ENCODE measurements at regions not wholly inside any gene's neighbourhood (a gene's known extent, or its start where the extent isn't known, plus 50 kb on each side); places are given as distances from the start of the nearest gene placed in this dataset.

DNA sequence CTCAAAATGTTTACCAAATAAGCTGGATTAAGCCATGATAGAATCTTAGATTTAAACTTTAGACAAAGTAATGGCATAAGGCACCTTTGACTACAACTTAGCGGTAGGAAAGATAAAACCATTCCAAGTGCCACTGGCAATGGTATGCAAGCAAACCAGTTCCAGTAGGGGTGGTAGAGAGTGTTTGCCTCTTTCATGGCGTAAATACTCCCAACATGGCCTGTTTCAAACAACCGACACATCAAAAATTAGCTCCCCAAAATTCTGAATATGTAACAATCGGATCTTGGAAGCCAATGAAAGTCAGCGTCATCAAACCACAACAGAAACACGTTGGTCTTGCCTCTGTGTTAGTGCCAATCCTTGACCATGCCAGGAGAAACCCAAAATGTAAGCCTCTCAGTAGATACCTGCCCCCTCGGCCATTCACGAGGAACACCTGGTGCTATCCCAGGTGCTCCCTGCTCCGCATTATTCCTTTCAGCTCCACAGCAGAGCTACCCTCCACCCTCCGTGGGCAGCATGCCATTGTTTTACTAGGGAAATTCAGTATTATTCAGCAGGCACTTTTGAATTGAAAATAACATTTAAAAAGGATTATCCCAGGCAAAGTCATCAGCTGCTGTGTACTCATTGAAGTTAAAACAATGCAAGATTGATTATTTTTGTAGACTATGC lies 307.8 kb upstream of the CDH11 start:
- no peak for TF ChIP-seq POLR2A (IDR thresholded peaks at IDR 0.05)
- TF ChIP-seq, protein P1, sequence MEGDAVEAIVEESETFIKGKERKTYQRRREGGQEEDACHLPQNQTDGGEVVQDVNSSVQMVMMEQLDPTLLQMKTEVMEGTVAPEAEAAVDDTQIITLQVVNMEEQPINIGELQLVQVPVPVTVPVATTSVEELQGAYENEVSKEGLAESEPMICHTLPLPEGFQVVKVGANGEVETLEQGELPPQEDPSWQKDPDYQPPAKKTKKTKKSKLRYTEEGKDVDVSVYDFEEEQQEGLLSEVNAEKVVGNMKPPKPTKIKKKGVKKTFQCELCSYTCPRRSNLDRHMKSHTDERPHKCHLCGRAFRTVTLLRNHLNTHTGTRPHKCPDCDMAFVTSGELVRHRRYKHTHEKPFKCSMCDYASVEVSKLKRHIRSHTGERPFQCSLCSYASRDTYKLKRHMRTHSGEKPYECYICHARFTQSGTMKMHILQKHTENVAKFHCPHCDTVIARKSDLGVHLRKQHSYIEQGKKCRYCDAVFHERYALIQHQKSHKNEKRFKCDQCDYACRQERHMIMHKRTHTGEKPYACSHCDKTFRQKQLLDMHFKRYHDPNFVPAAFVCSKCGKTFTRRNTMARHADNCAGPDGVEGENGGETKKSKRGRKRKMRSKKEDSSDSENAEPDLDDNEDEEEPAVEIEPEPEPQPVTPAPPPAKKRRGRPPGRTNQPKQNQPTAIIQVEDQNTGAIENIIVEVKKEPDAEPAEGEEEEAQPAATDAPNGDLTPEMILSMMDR (IDR thresholded peaks at IDR 0.05): no peak
- H3K27me3 ChIP-seq: no peaks in the 10 kb centered on the region
- no peaks in the 10 kb centered on the region for H3K4me1 ChIP-seq
- 52 to 54% methylated on average over 10 of the region's 10 CpGs for WGBS, 2 donors
- H3K27ac ChIP-seq: no peak overlapping the region
- H3K9me3 ChIP-seq: no peaks in the 10 kb centered on the region
- ATAC-seq (no peak), DNase-seq (no peak)
- no peaks in the 10 kb centered on the region for H3K36me3 ChIP-seq (replicated peaks in 1 of 2; ENCODE audit: insufficient read depth in 1 of 2, low read depth in 2 of 2)
- H3K4me3 ChIP-seq: no peak overlapping the region
- intact Hi-C loops (cut with DNase I): no loop called here

DNA sequence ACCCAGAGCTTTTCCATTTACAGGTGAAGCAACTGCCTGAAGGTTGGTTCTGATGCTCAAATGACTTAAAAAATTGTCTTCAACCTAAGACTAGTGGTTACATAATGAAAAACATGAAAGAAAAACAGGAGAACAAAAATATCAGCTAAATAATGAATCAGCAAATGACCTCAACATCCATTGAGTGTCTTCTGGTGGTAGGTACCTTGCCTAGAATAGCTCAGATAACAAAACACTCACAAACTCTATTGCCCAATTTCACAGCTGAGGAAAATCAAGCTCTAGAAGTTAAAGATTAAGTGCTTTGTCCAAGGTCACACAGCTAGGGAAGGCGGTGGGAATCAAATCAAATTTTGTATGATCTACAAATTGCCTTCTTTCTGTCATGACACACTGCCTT lies 304.6 kb upstream of the CDH11 start:
- ATAC-seq: no peak
- 13 to 19% methylated on average over 1 of the region's 1 CpG for WGBS, 2 donors

DNA sequence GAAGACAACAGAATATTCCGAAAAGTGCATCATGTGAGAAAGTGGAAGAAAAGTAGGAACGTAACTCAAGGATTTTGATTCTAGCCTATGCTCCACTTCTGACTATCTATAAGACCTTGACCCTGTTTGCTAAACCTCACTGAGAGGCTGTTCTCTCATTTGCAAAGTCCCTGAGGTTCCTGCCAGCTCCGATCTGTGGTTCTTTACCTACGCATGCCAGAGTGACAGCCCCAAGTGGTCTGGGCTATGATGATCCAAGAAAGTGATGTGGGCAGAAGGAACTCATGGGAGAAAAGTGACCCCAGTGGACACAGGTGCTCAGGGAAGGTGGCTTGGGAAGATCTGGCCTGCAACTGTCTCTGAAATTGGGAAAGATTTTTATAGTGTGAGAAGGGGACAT lies 301.1 kb upstream of the CDH11 start:
- 68 to 71% methylated on average over 4 of the region's 4 CpGs for whole genome bisulfite sequencing, 2 donors
- ATAC-seq: no peak

More for the DNA sequence above, 304.6 kb upstream of the CDH11 start:
- no peak for TF ChIP-seq POLR2A (IDR thresholded peaks at IDR 0.05)
- TF ChIP-seq, protein P1 (IDR thresholded peaks at IDR 0.05): no peak
- intact Hi-C loops (cut with DNase I): no loop called here
- Histone ChIP-seq H3K36me3 (replicated peaks in 1 of 2; ENCODE audit: insufficient read depth in 1 of 2, low read depth in 2 of 2) (no peaks in the 10 kb centered on the region), H3K27ac (no peak overlapping the region), H3K4me3 (no peak overlapping the region), H3K4me1 (no peaks in the 10 kb centered on the region), H3K9me3 (no peaks in the 10 kb centered on the region), H3K27me3 (no peaks in the 10 kb centered on the region)
- DNase-seq: no peak

DNA sequence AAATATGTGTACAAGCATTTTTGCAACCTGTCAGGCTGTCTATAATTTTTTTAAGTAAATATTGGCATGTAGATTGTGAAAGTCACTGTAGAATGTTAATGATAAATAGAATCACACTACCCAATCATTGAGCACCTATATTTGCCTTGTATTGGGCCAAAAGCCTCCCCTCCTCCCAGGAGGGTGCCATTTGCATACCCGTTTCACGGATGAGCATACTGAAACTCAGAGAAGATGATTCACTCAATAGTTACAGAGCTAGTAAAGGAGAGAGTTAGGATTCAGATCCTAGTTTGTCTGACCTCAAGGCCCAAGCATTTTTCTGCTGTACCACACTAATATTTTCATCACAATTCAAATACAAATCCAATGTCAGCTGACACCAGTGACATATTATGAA lies 299.7 kb upstream of the CDH11 start:
- H3K9me3 ChIP-seq: no peaks in the 10 kb centered on the region
- H3K27ac ChIP-seq: no peak overlapping the region
- H3K27me3 ChIP-seq: no peaks in the 10 kb centered on the region
- intact Hi-C loops (cut with DNase I): no loop called here
- DNase-seq (no peak), ATAC-seq (no peak)
- no peak overlapping the region for H3K4me3 ChIP-seq
- no peaks in the 10 kb centered on the region for H3K36me3 ChIP-seq (replicated peaks in 1 of 2; ENCODE audit: insufficient read depth in 1 of 2, low read depth in 2 of 2)
- no peaks in the 10 kb centered on the region for H3K4me1 ChIP-seq
- TF ChIP-seq, protein P1 (IDR thresholded peaks at IDR 0.05): no peak
- TF ChIP-seq POLR2A (IDR thresholded peaks at IDR 0.05): no peak
- 21 to 40% methylated on average over 2 of the region's 2 CpGs for WGBS, 2 donors

More for the DNA sequence above, 301.1 kb upstream of the CDH11 start:
- Histone ChIP-seq H3K36me3 (replicated peaks in 1 of 2; ENCODE audit: insufficient read depth in 1 of 2, low read depth in 2 of 2) (no peaks in the 10 kb centered on the region), H3K27ac (no peak overlapping the region), H3K4me3 (no peak overlapping the region), H3K4me1 (no peaks in the 10 kb centered on the region), H3K27me3 (no peaks in the 10 kb centered on the region), H3K9me3 (no peaks in the 10 kb centered on the region)
- TF ChIP-seq POLR2A (IDR thresholded peaks at IDR 0.05): no peak
- TF ChIP-seq, protein P1 (IDR thresholded peaks at IDR 0.05): no peak
- intact Hi-C loops (cut with DNase I): no loop called here
- no peak for DNase-seq

DNA sequence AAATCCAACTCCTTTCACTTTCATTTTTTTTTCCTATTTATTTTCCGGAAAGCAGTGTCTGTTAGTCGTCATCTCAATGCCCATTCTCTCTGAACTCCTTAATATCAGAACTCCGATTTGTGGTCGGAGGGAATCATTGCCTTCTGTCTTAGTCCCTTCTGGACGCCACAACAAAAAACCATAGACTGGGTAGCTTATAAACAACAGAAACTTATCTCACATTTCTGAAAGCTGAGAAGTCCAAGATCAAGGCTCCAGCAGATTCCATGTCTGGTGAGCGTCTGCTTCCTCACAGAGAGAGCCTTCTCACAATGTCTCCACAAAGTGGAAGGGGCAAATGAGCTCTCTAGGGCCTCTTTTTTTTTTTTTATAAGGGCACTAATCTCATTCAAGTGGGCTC lies 296.6 kb upstream of the CDH11 start:
- H3K9me3 ChIP-seq: no peaks in the 10 kb centered on the region

More for the DNA sequence above, 296.6 kb upstream of the CDH11 start:
- WGBS, 2 donors: 63 to 64% methylated on average over 6 of the region's 6 CpGs
- Histone ChIP-seq H3K4me1 (no peaks in the 10 kb centered on the region), H3K36me3 (replicated peaks in 1 of 2; ENCODE audit: insufficient read depth in 1 of 2, low read depth in 2 of 2) (no peaks in the 10 kb centered on the region), H3K27ac (no peak overlapping the region), H3K4me3 (no peak overlapping the region), H3K27me3 (no peaks in the 10 kb centered on the region)
- ATAC-seq (no peak), DNase-seq (no peak)
- no peak for TF ChIP-seq POLR2A (IDR thresholded peaks at IDR 0.05)
- TF ChIP-seq, protein P1 (IDR thresholded peaks at IDR 0.05): no peak
- intact Hi-C loops (cut with DNase I): no loop called here
